Activated T-cell treated with anti-CD3 and anti-CD28 coated beads, Interleukin-2, amount 50 U/mL, for 4 hours (primary cell): ENCODE measurements at regions not wholly inside any gene's neighbourhood (a gene's known extent, or its start where the extent isn't known, plus 50 kb on each side); places are given as distances from the start of the nearest gene placed in this dataset.

Experiments
- ATAC-seq, 2 donors: fragments of 200-7000 bp; cut with Tn5 transposase; one replicate each; pipeline ENCODE4 v1.10.0; 2021
- DNase-seq: peaks from one replicate; pipeline ENCODE4 v3.0.0-alpha.2; 2020
- H3K27me3 Mint-ChIP-seq: one replicate; pipeline ENCODE4 v1.8.0; 2021; ENCODE audit warnings: low read depth, mixed read lengths
- H3K36me3 Mint-ChIP-seq: one replicate; pipeline ENCODE4 v1.8.0; 2022; ENCODE audit warnings: mixed read lengths; ENCODE audit not compliant: insufficient read depth
- H3K4me1 Mint-ChIP-seq: one replicate; pipeline ENCODE4 v1.8.0; 2021; ENCODE audit warnings: low read depth, mixed read lengths
- H3K4me3 Mint-ChIP-seq: one replicate; pipeline ENCODE4 v1.8.0; 2021; ENCODE audit warnings: mild to moderate bottlenecking, moderate library complexity, mixed read lengths
- H3K9me3 Mint-ChIP-seq: one replicate; pipeline ENCODE4 v1.8.0; 2021; ENCODE audit warnings: mixed read lengths

GRCh38 chr2:150020221-150020620 is 432.6 kb upstream of the MMADHC start:
- no peak overlapping the region for H3K4me3 Mint-ChIP-seq
- H3K27me3 Mint-ChIP-seq, result no peaks in the 10 kb centered on the region
- H3K4me1 Mint-ChIP-seq, result no peaks in the 10 kb centered on the region
- ATAC-seq (no peak), DNase-seq (no peak)
- H3K36me3 Mint-ChIP-seq, result no peaks in the 10 kb centered on the region
- H3K9me3 Mint-ChIP-seq, result no peaks in the 10 kb centered on the region

DNA sequence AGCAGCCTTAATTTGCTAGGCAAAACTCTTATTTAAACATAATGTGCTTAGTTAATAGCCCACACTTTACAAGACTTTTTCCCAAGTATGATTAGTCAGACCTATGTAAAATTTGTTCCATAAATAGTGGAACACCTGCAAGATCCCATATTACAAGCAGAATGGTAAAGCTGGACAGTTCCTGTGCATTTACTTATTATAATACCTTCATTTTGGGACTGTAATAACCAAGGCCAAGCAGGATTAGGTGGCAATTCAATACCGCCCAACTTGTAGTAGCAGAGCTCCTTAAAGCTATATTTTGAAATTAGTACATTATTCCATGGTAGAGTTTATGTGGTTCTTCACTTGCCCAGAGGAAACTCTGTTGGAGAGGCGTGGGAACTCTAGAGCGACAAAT is 431.5 kb upstream of the MMADHC start:
- H3K27me3 Mint-ChIP-seq, result no peaks in the 10 kb centered on the region
- no peaks in the 10 kb centered on the region for H3K9me3 Mint-ChIP-seq
- H3K4me3 Mint-ChIP-seq, result no peak overlapping the region
- no peaks in the 10 kb centered on the region for H3K4me1 Mint-ChIP-seq
- ATAC-seq (no peak), DNase-seq (no peak)
- no peaks in the 10 kb centered on the region for H3K36me3 Mint-ChIP-seq

DNA sequence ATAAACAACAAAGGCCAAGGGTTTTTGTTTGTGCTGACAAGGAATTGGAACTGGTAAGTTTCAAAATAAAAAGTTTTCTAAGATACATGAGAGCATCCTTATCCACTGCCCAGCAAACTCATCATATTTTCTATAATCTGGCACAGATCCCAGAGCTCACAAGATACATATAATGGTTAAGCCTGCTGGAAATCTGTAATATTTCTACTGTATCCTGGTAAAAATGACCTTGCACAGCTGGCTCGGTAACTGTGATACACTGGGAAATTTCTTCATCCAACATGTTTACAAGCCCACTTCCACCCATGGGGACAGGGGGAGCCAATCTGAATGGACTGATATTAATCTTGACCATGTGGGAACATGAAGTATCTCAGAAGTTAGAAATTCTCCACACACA is 425.4 kb upstream of the MMADHC start:
- ATAC-seq, result no peak
- Mint-ChIP-seq H3K27me3 (no peaks in the 10 kb centered on the region), H3K4me3 (no peak overlapping the region), H3K36me3 (no peaks in the 10 kb centered on the region), H3K4me1 (no peaks in the 10 kb centered on the region), H3K9me3 (peaks cover 4% of the 10 kb centered on the region)
- DNase-seq, result no peak

DNA sequence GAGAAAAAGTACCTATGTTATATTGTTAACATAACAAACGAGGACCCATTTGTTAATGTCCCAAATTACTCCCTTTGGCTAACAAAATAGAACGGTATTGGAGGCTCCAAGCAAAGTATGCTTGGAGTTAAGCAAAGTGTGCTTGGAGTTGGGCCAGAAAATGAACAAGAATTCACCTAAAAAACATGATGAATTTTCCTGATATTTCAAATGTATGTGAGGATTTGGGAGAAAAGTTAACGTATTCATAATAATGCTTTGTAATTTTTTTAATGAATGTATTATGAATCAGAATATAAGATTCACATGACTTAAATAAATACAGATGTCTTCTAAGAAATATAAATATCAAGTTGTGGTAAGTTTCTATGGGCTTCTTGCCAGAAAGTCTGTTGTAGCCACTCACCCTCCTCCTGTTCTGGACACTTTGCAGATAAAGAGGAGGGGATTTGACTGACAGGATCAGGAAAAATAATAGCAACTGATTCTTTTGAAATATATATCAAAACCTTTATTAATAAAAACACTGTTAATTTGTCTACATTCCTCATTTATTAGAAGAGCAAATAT is 423.7 kb upstream of the MMADHC start:
- Mint-ChIP-seq H3K4me3 (no peak overlapping the region), H3K36me3 (no peaks in the 10 kb centered on the region), H3K27me3 (no peaks in the 10 kb centered on the region), H3K9me3 (peaks cover 4% of the 10 kb centered on the region), H3K4me1 (no peaks in the 10 kb centered on the region)
- ATAC-seq, result no peak
- no peak for DNase-seq

DNA sequence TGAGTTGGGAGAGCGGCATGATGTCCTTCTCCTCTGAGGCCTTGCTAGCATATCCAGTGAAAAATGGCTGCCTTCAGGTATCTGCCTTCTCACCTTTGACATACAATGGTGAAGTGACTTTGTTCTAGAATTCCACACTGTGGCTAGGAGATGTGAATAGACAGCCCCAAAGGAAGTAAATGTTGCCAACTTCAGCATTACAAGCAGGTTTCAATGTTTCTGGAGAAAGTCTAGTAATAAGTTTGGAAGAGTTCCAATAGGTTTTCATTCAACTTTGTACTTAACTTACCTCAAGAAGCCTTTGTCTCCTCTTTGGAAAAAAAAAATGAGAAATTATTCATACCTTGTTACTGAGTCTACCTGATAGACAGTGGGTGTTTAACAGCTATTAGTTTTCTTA is 421.3 kb upstream of the MMADHC start:
- DNase-seq (no peak), ATAC-seq (no peak)
- H3K9me3 Mint-ChIP-seq, result peaks cover 4% of the 10 kb centered on the region
- no peaks in the 10 kb centered on the region for H3K4me1 Mint-ChIP-seq
- H3K27me3 Mint-ChIP-seq, result no peaks in the 10 kb centered on the region
- no peak overlapping the region for H3K4me3 Mint-ChIP-seq
- H3K36me3 Mint-ChIP-seq, result no peaks in the 10 kb centered on the region

- Mint-ChIP-seq H3K27me3 (no peaks in the 10 kb centered on the region), H3K4me3 (no peak overlapping the region), H3K4me1 (no peaks in the 10 kb centered on the region), H3K9me3 (peaks cover 4% of the 10 kb centered on the region), H3K36me3 (no peaks in the 10 kb centered on the region)
- ATAC-seq, result no peak
- DNase-seq, result no peak
Measured at GRCh38 chr2:150007815-150008430, 420.3 kb upstream of the MMADHC start.

GRCh38 chr2:150006591-150006990 is 419.0 kb upstream of the MMADHC start:
- H3K9me3 Mint-ChIP-seq, result no peaks in the 10 kb centered on the region
- DNase-seq (no peak), ATAC-seq (no peak)
- H3K4me1 Mint-ChIP-seq, result no peaks in the 10 kb centered on the region
- no peaks in the 10 kb centered on the region for H3K36me3 Mint-ChIP-seq
- H3K27me3 Mint-ChIP-seq, result no peaks in the 10 kb centered on the region
- H3K4me3 Mint-ChIP-seq, result no peak overlapping the region

GRCh38 chr2:150003544-150003943 is 416.0 kb upstream of the MMADHC start:
- ATAC-seq, result no peak
- no peak overlapping the region for H3K4me3 Mint-ChIP-seq
- H3K4me1 Mint-ChIP-seq, result no peaks in the 10 kb centered on the region
- no peaks in the 10 kb centered on the region for H3K9me3 Mint-ChIP-seq
- DNase-seq, result no peak
- H3K27me3 Mint-ChIP-seq, result no peaks in the 10 kb centered on the region
- H3K36me3 Mint-ChIP-seq, result no peaks in the 10 kb centered on the region

- H3K4me1 Mint-ChIP-seq, result no peaks in the 10 kb centered on the region
- ATAC-seq, result no peak
- DNase-seq, result no peak
- H3K4me3 Mint-ChIP-seq, result no peak overlapping the region
- no peaks in the 10 kb centered on the region for H3K27me3 Mint-ChIP-seq
- no peaks in the 10 kb centered on the region for H3K9me3 Mint-ChIP-seq
- no peaks in the 10 kb centered on the region for H3K36me3 Mint-ChIP-seq
Measured at GRCh38 chr2:150001788-150002187, 414.2 kb upstream of the MMADHC start.

GRCh38 chr2:149996901-149997300 is 409.3 kb upstream of the MMADHC start:
- no peaks in the 10 kb centered on the region for H3K27me3 Mint-ChIP-seq
- H3K9me3 Mint-ChIP-seq, result no peaks in the 10 kb centered on the region
- no peak for ATAC-seq
- H3K4me3 Mint-ChIP-seq, result no peak overlapping the region
- no peaks in the 10 kb centered on the region for H3K36me3 Mint-ChIP-seq
- H3K4me1 Mint-ChIP-seq, result no peaks in the 10 kb centered on the region
- DNase-seq, result no peak

GRCh38 chr2:149994057-149994728 is 406.6 kb upstream of the MMADHC start:
- no peak for ATAC-seq
- DNase-seq, result no peak
- Mint-ChIP-seq H3K9me3 (no peaks in the 10 kb centered on the region), H3K4me1 (no peaks in the 10 kb centered on the region), H3K36me3 (no peaks in the 10 kb centered on the region), H3K27me3 (no peaks in the 10 kb centered on the region), H3K4me3 (no peak overlapping the region)

- no peak overlapping the region for H3K4me3 Mint-ChIP-seq
- no peaks in the 10 kb centered on the region for H3K9me3 Mint-ChIP-seq
- no peak for ATAC-seq
- no peaks in the 10 kb centered on the region for H3K36me3 Mint-ChIP-seq
- H3K27me3 Mint-ChIP-seq, result no peaks in the 10 kb centered on the region
- no peaks in the 10 kb centered on the region for H3K4me1 Mint-ChIP-seq
- no peak for DNase-seq
Measured at GRCh38 chr2:149993316-149993715, 405.7 kb upstream of the MMADHC start.

DNA sequence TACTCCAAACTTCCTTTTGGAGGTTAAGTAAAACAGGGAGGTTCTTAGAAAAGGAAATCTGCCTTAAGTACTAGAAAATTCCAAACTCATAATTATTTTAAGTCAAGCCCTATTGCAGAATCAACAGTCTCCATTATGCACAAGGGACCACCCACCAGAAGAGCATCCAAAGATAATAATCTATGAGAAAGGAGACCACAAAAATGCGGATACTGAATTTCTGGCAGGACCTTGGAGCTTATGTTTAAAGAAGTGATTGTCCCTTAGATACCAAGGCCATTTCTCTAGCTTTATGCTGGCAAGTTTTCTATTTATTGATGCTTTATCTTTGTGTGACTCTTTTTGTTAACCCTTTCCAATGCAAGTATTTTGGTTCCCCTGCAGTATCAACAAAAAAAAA is 404.0 kb upstream of the MMADHC start:
- Mint-ChIP-seq H3K27me3 (no peaks in the 10 kb centered on the region), H3K4me1 (no peaks in the 10 kb centered on the region), H3K9me3 (no peaks in the 10 kb centered on the region), H3K4me3 (no peak overlapping the region), H3K36me3 (no peaks in the 10 kb centered on the region)
- ATAC-seq (no peak), DNase-seq (no peak)

- no peak for ATAC-seq
- no peaks in the 10 kb centered on the region for H3K4me1 Mint-ChIP-seq
- no peaks in the 10 kb centered on the region for H3K36me3 Mint-ChIP-seq
- H3K4me3 Mint-ChIP-seq, result no peak overlapping the region
- no peaks in the 10 kb centered on the region for H3K9me3 Mint-ChIP-seq
- no peaks in the 10 kb centered on the region for H3K27me3 Mint-ChIP-seq
- DNase-seq, result no peak
Measured at GRCh38 chr2:149990965-149991364, 403.4 kb upstream of the MMADHC start.

GRCh38 chr2:149989447-149990063 is 402.0 kb upstream of the MMADHC start:
- Mint-ChIP-seq H3K9me3 (no peaks in the 10 kb centered on the region), H3K27me3 (no peaks in the 10 kb centered on the region), H3K4me3 (no peak overlapping the region), H3K36me3 (no peaks in the 10 kb centered on the region), H3K4me1 (no peaks in the 10 kb centered on the region)
- no peak for ATAC-seq
- DNase-seq, result no peak
